Ovary (tissue), 3 donors: ENCODE measurements at regions not wholly inside any gene's neighbourhood (a gene's known extent, or its start where the extent isn't known, plus 50 kb on each side); places are given as distances from the start of the nearest gene placed in this dataset.

Experiments used
- CTCF ChIP-seq, 3 donors: fragments of 450-650 bp in 2 of 3; fragments of 200-600 bp in 1 of 3; IDR thresholded peaks; one replicate each; pipeline versions ENCODE4 v1.5.1 to v1.8.0; 2016 to 2022; ENCODE audit warnings: antibody characterized with exemption in 3 of 3, mild to moderate bottlenecking in 1 of 3
- POLR2A ChIP-seq: fragments of 450-650 bp; IDR thresholded peaks from one replicate; pipeline ENCODE4 v1.6.1; 2017; ENCODE audit warnings: antibody characterized with exemption, mild to moderate bottlenecking, moderate library complexity
- donor health status: DM: no; HTN: no; CAD: no.

GRCh38 chr12:90122681-90123080 lies 414.0 kb upstream of the ATP2B1 start:
- TF ChIP-seq CTCF (IDR thresholded peaks at IDR 0.05), result no peak
- no peak for TF ChIP-seq POLR2A
